H9 (cell line): ENCODE measurements at regions not wholly inside any gene's neighbourhood (a gene's known extent, or its start where the extent isn't known, plus 50 kb on each side); places are given as distances from the start of the nearest gene placed in this dataset.

Experiments used
- DNase-seq: peaks from one replicate; pipeline ENCODE4 v3.0.0-alpha.2; 2017
- H2AFZ ChIP-seq: one replicate; pipeline ENCODE4 v1.6.1; 2013; ENCODE audit warnings: mild to moderate bottlenecking, low read length, control low read depth, moderate library complexity
- H2AK5ac ChIP-seq: 2 replicates; pipeline ENCODE4 v1.6.1; 2013; ENCODE audit warnings: low read length, control low read depth, mixed read lengths; ENCODE audit not compliant: insufficient read length
- H2BK120ac ChIP-seq: one replicate; pipeline ENCODE4 v1.6.1; 2013; ENCODE audit warnings: low read depth, mild to moderate bottlenecking, low read length, control low read depth, inconsistent platforms; ENCODE audit not compliant: poor library complexity, severe bottlenecking
- H2BK12ac ChIP-seq: 2 replicates; pipeline ENCODE4 v1.6.1; 2013; ENCODE audit warnings: low read length, control low read depth, mixed read lengths, low read depth; ENCODE audit not compliant: insufficient read length
- H2BK15ac ChIP-seq: 2 replicates; pipeline ENCODE4 v1.6.1; 2013; ENCODE audit warnings: low read depth, low read length, control low read depth
- H2BK20ac ChIP-seq: one replicate; pipeline ENCODE4 v1.6.1; 2013; ENCODE audit warnings: low read depth, mild to moderate bottlenecking, low read length, control low read depth, inconsistent platforms; ENCODE audit not compliant: poor library complexity, severe bottlenecking
- H2BK5ac ChIP-seq: 2 replicates; pipeline ENCODE4 v1.6.1; 2013; ENCODE audit warnings: low read length, control low read depth, mixed read lengths; ENCODE audit not compliant: insufficient read length
- H3K14ac ChIP-seq: 2 replicates; pipeline ENCODE4 v1.6.1; 2013; ENCODE audit warnings: low read length, control low read depth; ENCODE audit not compliant: insufficient read depth
- H3K18ac ChIP-seq: 2 replicates; pipeline ENCODE4 v1.6.1; 2013; ENCODE audit warnings: low read depth, mild to moderate bottlenecking, mixed read lengths, low read length, control low read depth; ENCODE audit not compliant: insufficient read length
- H3K23ac ChIP-seq: 2 replicates; pipeline ENCODE4 v1.6.1; 2013; ENCODE audit warnings: low read length, control low read depth, mixed read lengths, low read depth; ENCODE audit not compliant: insufficient read length
- H3K23me2 ChIP-seq: 2 replicates; pipeline ENCODE4 v1.6.1; 2013; ENCODE audit warnings: low read depth, mild to moderate bottlenecking, mixed read lengths, low read length, control low read depth; ENCODE audit not compliant: insufficient read length, poor library complexity, severe bottlenecking
- H3K27ac ChIP-seq: 2 replicates; pipeline ENCODE4 v1.5.1; 2013; ENCODE audit warnings: low read length, control low read depth, mixed read lengths, low read depth; ENCODE audit not compliant: insufficient read length
- H3K27me3 ChIP-seq: 2 replicates; pipeline ENCODE4 v1.6.1; 2013; ENCODE audit warnings: low read length, control low read depth, inconsistent platforms; ENCODE audit not compliant: insufficient read depth
- H3K4ac ChIP-seq: 2 replicates; pipeline ENCODE4 v1.6.1; 2013; ENCODE audit warnings: low read depth, mild to moderate bottlenecking, control low read depth, inconsistent platforms, low read length, moderate library complexity
- H3K4me1 ChIP-seq: 2 replicates; pipeline ENCODE4 v1.6.1; 2013; ENCODE audit warnings: low read length, control low read depth, inconsistent platforms; ENCODE audit not compliant: insufficient read depth
- H3K4me2 ChIP-seq: 2 replicates; pipeline ENCODE4 v1.6.1; 2013; ENCODE audit warnings: low read length, control low read depth, mixed read lengths; ENCODE audit not compliant: insufficient read length, insufficient read depth
- H3K56ac ChIP-seq: 2 replicates; pipeline ENCODE4 v1.6.1; 2013; ENCODE audit warnings: low read depth, mild to moderate bottlenecking, mixed read lengths, low read length, control low read depth; ENCODE audit not compliant: insufficient read length
- H3K79me1 ChIP-seq: 2 replicates; pipeline ENCODE4 v1.6.1; 2013; ENCODE audit warnings: low read depth, mild to moderate bottlenecking, moderate library complexity, low read length, control low read depth, inconsistent platforms; ENCODE audit not compliant: insufficient read depth, poor library complexity, severe bottlenecking
- H3K79me2 ChIP-seq: 2 replicates; pipeline ENCODE4 v1.6.1; 2013; ENCODE audit warnings: low read length, control low read depth, inconsistent platforms; ENCODE audit not compliant: insufficient read depth
- H3K9ac ChIP-seq: 2 replicates; pipeline ENCODE4 v1.6.1; 2013; ENCODE audit warnings: low read length, control low read depth, mixed read lengths; ENCODE audit not compliant: insufficient read length; ENCODE audit errors: extremely low read depth
- H3K9me3 ChIP-seq: one replicate; pipeline ENCODE4 v1.6.1; 2013; ENCODE audit warnings: low read depth, low read length, inconsistent platforms; ENCODE audit not compliant: control insufficient read depth
- H3T11ph ChIP-seq: one replicate; pipeline ENCODE4 v1.6.1; 2013; ENCODE audit warnings: mild to moderate bottlenecking, low read length, control low read depth, inconsistent platforms
- H4K20me1 ChIP-seq: one replicate; pipeline ENCODE4 v1.6.1; 2013; ENCODE audit not compliant: control insufficient read depth, insufficient read length, insufficient read depth
- H4K5ac ChIP-seq: 2 replicates; pipeline ENCODE4 v1.6.1; 2013; ENCODE audit warnings: low read depth, mild to moderate bottlenecking, mixed read lengths, low read length, control low read depth; ENCODE audit not compliant: insufficient read length
- H4K8ac ChIP-seq: replicated peaks from 2 replicates; pipeline ENCODE4 v1.6.1; 2013; ENCODE audit warnings: low read length, control low read depth, mixed read lengths, low read depth; ENCODE audit not compliant: insufficient read length
- H4K91ac ChIP-seq: 2 replicates; pipeline ENCODE4 v1.6.1; 2013; ENCODE audit warnings: low read depth, mild to moderate bottlenecking, moderate library complexity, mixed read lengths, low read length, control low read depth; ENCODE audit not compliant: insufficient read length
- H3K27ac Mint-ChIP-seq, 3 experiments: 2 replicates in 2 of 3; 3 replicates in 1 of 3; pipeline ENCODE4 v1.8.0; 2020 to 2021; ENCODE audit warnings: mixed read lengths in 3 of 3, mild to moderate bottlenecking in 1 of 3, moderate library complexity in 1 of 3
- H3K27me3 Mint-ChIP-seq: 2 replicates; pipeline ENCODE4 v1.8.0; 2021; ENCODE audit warnings: low read depth, mild to moderate bottlenecking, moderate library complexity, mixed read lengths
- H3K36me3 Mint-ChIP-seq, 3 experiments: 2 replicates in 2 of 3; 3 replicates in 1 of 3; pipeline ENCODE4 v1.8.0; 2020 to 2021; ENCODE audit warnings: low read depth in 3 of 3, mixed read lengths in 3 of 3; ENCODE audit not compliant: insufficient read depth in 1 of 3
- H3K4me1 Mint-ChIP-seq, 2 experiments: 2 replicates each; pipeline ENCODE4 v1.8.0; 2020; ENCODE audit warnings: mixed read lengths in 2 of 2
- H3K4me3 Mint-ChIP-seq, 2 experiments: 2 replicates in 1 of 2; 3 replicates in 1 of 2; pipeline ENCODE4 v1.8.0; 2020 to 2021; ENCODE audit warnings: mild to moderate bottlenecking in 2 of 2, mixed read lengths in 2 of 2, moderate library complexity in 1 of 2
- H3K9me3 Mint-ChIP-seq, 2 experiments: 2 replicates in 1 of 2; 3 replicates in 1 of 2; pipeline ENCODE4 v1.8.0; 2020; ENCODE audit warnings: mild to moderate bottlenecking in 2 of 2, mixed read lengths in 2 of 2, moderate library complexity in 1 of 2
- CTCF ChIP-seq: fragments of 200-600 bp; sonication (generic); conservative IDR thresholded peaks from 3 replicates; pipeline ENCODE4 v1.8.0; 2021; ENCODE audit warnings: antibody characterized with exemption, mild to moderate bottlenecking
- WGBS: extraction: QIAGEN DNeasy Blood & Tissue Kit; methylation state at CpG from one replicate; pipeline ENCODE4 v1.1.7; 2013; ENCODE audit warnings: missing lambda C conversion rate, low lambda C conversion rate, mixed read lengths; ENCODE audit not compliant: insufficient read length; ENCODE audit errors: extremely low coverage; 5-methylcytosine and 5-hydroxymethylcytosine counted together

DNA sequence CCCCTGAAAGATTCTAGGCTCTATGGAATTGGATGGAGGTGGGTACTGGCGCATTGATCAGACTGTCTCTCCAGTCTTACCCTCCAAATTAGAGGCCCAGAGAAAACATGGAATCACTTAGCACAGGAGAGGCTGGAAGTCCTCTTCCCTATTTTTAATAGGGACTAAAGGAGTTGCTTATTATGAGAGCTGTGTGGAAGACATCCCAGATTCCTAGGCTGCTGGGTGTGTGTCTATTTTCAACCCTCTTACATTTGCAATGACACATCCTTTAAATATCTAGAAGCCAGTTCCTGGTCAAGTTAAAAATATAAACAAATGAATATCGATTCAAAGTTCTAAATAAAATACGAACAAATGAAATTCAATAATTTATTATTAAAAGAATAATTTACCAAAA, 58.3 kb upstream of the ARID2 start:
- Histone ChIP-seq H3K27me3 (no peaks in the 10 kb centered on the region), H3K23ac (no peak overlapping the region), H2BK12ac (no peak overlapping the region), H4K8ac (no peak overlapping the region), H4K91ac (no peak overlapping the region), H3T11ph (no peak overlapping the region), H3K9me3 (no peaks in the 10 kb centered on the region), H2AFZ (no peak overlapping the region), H2BK5ac (no peak overlapping the region), H3K4ac (no peak overlapping the region), H3K9ac (no peak overlapping the region), H3K14ac (no peak overlapping the region), H3K56ac (no peak overlapping the region), H4K20me1 (no peaks in the 10 kb centered on the region), H3K18ac (no peak overlapping the region), H3K79me1 (no peaks in the 10 kb centered on the region), H4K5ac (no peak overlapping the region), H2BK120ac (no peak overlapping the region), H3K79me2 (no peaks in the 10 kb centered on the region), H3K4me2 (no peak overlapping the region), H2BK15ac (no peak overlapping the region), H2BK20ac (no peak overlapping the region), H3K27ac (no peak overlapping the region), H2AK5ac (no peak overlapping the region), H3K23me2 (no peaks in the 10 kb centered on the region), H3K4me1 (no peaks in the 10 kb centered on the region)
- H3K4me3 Mint-ChIP-seq = no peak overlapping the region
- no peak for DNase-seq
- no peak overlapping the region for H3K27ac Mint-ChIP-seq
- H3K36me3 Mint-ChIP-seq = no peaks in the 10 kb centered on the region; a peak in 1 of 7 replicates
- no peaks in the 10 kb centered on the region for H3K9me3 Mint-ChIP-seq
- H3K27me3 Mint-ChIP-seq = no peaks in the 10 kb centered on the region
- no CpG with 5 or more reads among the region's 3 CpGs for WGBS
- H3K4me1 Mint-ChIP-seq = 0 out of 4 replicates have a peak, but pooled peaks cover 3 to 6% of the 10 kb centered on the region in 2 experiments
- TF ChIP-seq CTCF = no peak
